HL-60/S4 treated with phorbol 12-myristate 13-acetate at 8.2 ng/mL for 4 days and 3 days (cell line): ENCODE measurements at regions not wholly inside any gene's neighbourhood (a gene's known extent, or its start where the extent isn't known, plus 50 kb on each side); places are given as distances from the start of the nearest gene placed in this dataset.
"Not testable (repeated sequence)": the region's sequence is repeated elsewhere in the genome, so short reads cannot be mapped to it uniquely, and the experiment has no call there.

Experiments
- in situ Hi-C: fragments of 300-500 bp; cut with MboI; formaldehyde crosslinking; loops from 2 replicates; pipeline ENCODE4 v1.15.0; 2022; ENCODE audit warnings: low sequenced_read_pairs

- in situ Hi-C loops, result not testable (repeated sequence)
Observed at GRCh38 chr4:74505355-74505978, 60.5 kb downstream of the AREG start.

- in situ Hi-C loops, result not testable (repeated sequence)
Observed at GRCh38 chr4:74509363-74509762, 64.4 kb downstream of the AREG start.

GRCh38 chr4:74516303-74516702 is 71.4 kb downstream of the AREG start:
- in situ Hi-C loops, result no loop called here

GRCh38 chr4:74517996-74518395 is 73.1 kb downstream of the AREG start:
- in situ Hi-C loops, result no loop called here

- in situ Hi-C loops, result no loop called here
Observed at GRCh38 chr4:74522251-74522991, 77.5 kb downstream of the AREG start.

GRCh38 chr4:74523096-74523495 is 78.2 kb downstream of the AREG start:
- in situ Hi-C loops, result no loop called here

- in situ Hi-C loops, result no loop called here
Observed at GRCh38 chr4:74524985-74525384, 80.0 kb downstream of the AREG start.

- in situ Hi-C loops, result no loop called here
Observed at GRCh38 chr4:74527049-74527448, 82.1 kb downstream of the AREG start.

- in situ Hi-C loops, result no loop called here
Observed at GRCh38 chr4:74528178-74528577, 83.2 kb downstream of the AREG start.

GRCh38 chr4:74529284-74530041 is 84.5 kb downstream of the AREG start:
- in situ Hi-C loops, result no loop called here

- in situ Hi-C loops, result no loop called here
Observed at GRCh38 chr4:74531963-74532794, 87.2 kb downstream of the AREG start.

GRCh38 chr4:74534121-74534520 is 89.2 kb downstream of the AREG start:
- in situ Hi-C loops, result no loop called here

- in situ Hi-C loops, result no loop called here
Observed at GRCh38 chr4:74534936-74535335, 90.0 kb downstream of the AREG start.

- in situ Hi-C loops, result no loop called here
Observed at GRCh38 chr4:74535512-74535911, 90.6 kb downstream of the AREG start.

- in situ Hi-C loops, result no loop called here
Observed at GRCh38 chr4:74536557-74536956, 91.6 kb downstream of the AREG start.

- in situ Hi-C loops, result no loop called here
Observed at GRCh38 chr4:74537459-74537858, 92.5 kb downstream of the AREG start.

- in situ Hi-C loops, result no loop called here
Observed at GRCh38 chr4:74539044-74539790, 94.3 kb downstream of the AREG start.

GRCh38 chr4:74540193-74540592 is 95.3 kb downstream of the AREG start:
- in situ Hi-C loops, result no loop called here

- in situ Hi-C loops, result no loop called here
Observed at GRCh38 chr4:74541667-74542066, 96.7 kb downstream of the AREG start.

- in situ Hi-C loops, result no loop called here
Observed at GRCh38 chr4:74543231-74543781, 98.4 kb downstream of the AREG start.
